Activated T-cell treated with anti-CD3 and anti-CD28 coated beads, Interleukin-2, amount 50 U/mL, for 24 hours (primary cell): ENCODE measurements at regions not wholly inside any gene's neighbourhood (a gene's known extent, or its start where the extent isn't known, plus 50 kb on each side); places are given as distances from the start of the nearest gene placed in this dataset.

Source experiments
- DNase-seq: peaks from one replicate; pipeline ENCODE4 v3.0.0-alpha.2; 2020
- H3K27ac Mint-ChIP-seq: 2 replicates; pipeline ENCODE4 v1.8.0; 2020; ENCODE audit warnings: mild to moderate bottlenecking, mixed read lengths
- H3K27me3 Mint-ChIP-seq: 2 replicates; pipeline ENCODE4 v1.8.0; 2020; ENCODE audit warnings: mixed read lengths
- H3K36me3 Mint-ChIP-seq: 2 replicates; pipeline ENCODE4 v1.8.0; 2020; ENCODE audit warnings: low read depth, mixed read lengths
- H3K4me1 Mint-ChIP-seq: 2 replicates; pipeline ENCODE4 v1.8.0; 2020; ENCODE audit warnings: low read depth, mixed read lengths
- H3K4me3 Mint-ChIP-seq: 2 replicates; pipeline ENCODE4 v1.8.0; 2020; ENCODE audit warnings: mild to moderate bottlenecking, moderate library complexity, mixed read lengths
- H3K9me3 Mint-ChIP-seq: 2 replicates; pipeline ENCODE4 v1.8.0; 2020; ENCODE audit warnings: mixed read lengths

DNA sequence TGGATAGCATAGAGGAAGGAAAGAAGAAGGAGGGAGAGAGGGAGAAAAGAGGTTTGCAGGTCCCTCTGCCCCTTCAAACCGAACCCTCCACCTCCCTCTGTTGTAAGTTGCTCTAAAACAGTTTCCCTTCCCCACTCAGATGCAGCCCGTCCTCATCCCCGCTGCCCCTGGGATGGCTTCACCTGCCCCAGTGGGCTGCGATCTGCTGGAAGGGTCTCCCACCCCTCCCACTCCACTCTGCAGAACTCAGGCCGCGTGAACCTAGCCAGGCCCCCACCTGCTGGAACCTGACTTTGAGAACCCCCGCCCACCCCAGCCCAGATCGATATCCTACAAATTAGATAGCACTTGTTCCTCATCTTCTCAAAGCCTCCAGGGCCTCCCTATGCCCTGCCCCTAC, 190.8 kb downstream of the DLL1 start:
- Mint-ChIP-seq H3K27ac (no peak overlapping the region), H3K4me3 (no peak overlapping the region), H3K27me3 (peaks cover 16% of the 10 kb centered on the region), H3K9me3 (no peaks in the 10 kb centered on the region), H3K36me3 (no peaks in the 10 kb centered on the region), H3K4me1 (peaks cover 3% of the 10 kb centered on the region)
- DNase-seq: peak; percentile 13

DNA sequence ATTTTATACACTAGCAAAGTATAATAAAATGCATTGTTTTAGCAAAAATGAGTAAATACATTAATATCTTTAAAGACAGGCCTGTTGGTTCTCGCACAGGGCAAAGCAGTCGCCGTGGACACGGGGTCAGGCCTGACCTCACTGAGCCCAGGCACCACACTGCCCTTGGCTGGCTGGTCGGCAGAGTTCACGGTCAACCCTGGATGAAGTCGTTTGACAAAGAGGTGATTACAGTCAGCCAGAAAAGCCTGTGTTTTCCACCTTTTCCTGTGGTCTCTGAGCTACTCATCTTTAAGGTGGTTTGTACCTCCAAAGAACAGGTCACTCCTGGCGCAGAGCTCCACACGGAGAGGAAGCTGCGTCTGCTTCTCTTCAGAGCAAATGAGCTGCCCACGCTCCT, 191.5 kb downstream of the DLL1 start:
- DNase-seq: peak; percentile 6
- Mint-ChIP-seq H3K9me3 (no peaks in the 10 kb centered on the region), H3K36me3 (no peaks in the 10 kb centered on the region), H3K4me1 (peaks cover 3% of the 10 kb centered on the region), H3K4me3 (no peak overlapping the region), H3K27ac (no peak overlapping the region), H3K27me3 (peaks cover 16% of the 10 kb centered on the region)

DNA sequence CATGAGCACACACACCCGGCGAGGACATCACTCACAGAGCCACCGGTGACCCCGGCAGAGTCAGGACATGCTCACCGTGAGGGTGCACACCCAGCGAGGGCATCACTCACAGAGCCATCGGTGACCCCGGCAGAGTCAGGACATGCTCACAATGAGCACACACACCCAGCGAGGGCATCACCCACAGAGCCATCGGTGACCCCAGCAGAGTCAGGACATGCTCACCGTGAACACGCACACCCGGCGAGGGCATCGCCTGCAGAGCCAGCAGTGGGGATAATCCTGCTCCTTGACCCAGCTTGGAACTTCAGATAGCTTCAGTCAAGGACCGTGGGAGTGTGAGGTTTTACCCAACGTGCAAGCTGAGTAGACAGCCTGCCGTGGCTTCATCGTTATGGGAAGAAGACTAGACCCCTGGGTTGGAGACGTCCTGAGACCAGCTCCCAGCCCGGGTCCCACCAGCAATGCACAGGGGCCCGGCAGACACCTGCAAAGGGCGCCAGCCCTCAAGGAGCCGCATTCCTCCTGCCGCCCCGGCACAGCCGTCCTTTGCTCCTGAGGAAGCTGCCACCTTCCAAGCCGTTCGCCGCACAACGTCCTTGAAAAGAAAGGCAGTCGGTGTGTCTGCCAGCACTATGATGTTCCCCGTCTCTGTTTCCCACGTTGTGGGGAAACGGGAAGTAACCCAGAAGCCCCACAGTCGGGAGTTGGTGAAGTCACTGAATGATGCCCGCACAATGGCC, 192.3 kb downstream of the DLL1 start:
- H3K27ac Mint-ChIP-seq: no peak overlapping the region
- peak; percentile 16 for DNase-seq
- peaks cover 16% of the 10 kb centered on the region for H3K27me3 Mint-ChIP-seq
- H3K36me3 Mint-ChIP-seq: no peaks in the 10 kb centered on the region
- peaks cover 3% of the 10 kb centered on the region for H3K4me1 Mint-ChIP-seq
- no peaks in the 10 kb centered on the region for H3K9me3 Mint-ChIP-seq
- no peak overlapping the region for H3K4me3 Mint-ChIP-seq

DNA sequence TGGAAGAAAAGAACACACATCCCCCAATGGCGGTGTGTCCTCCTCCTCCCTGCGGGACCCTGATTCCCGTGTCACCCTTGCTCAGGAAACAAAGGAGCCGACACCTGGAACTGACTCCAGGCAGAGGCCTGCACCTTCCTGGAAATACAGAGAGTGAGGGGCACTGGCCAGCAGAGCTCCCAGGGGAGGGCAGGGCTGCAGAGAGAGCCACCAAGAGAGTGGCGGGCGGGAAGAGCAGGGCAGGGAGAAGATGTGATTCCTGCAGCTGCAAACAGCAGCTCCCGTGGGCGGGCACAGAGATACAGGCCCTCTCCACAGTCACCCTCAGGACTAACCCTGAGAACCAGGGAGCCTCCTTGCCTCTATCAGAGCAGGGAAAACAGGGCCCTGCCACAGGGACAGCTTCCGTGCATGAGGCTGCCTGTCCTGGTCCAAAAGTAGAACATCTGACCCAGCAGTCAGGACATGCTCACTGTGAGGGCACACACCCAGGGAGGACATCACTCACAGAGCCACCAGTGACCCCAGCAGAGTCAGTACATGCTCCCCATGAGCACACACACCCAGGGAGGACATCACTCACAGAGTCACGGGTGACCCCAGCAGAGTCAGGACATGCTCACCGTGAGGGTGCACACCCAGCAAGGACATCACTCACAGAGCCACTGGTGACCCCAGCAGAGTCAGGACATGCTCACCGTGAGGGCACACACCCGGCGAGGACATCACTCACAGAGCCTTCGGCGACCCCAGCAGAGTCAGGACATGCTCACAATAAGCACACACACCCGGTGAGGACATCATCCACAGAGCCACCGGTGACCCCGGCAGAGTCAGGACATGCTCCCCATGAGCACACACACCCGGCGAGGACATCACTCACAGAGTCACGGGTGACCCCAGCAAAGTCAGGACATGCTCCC, 193.1 kb downstream of the DLL1 start:
- H3K9me3 Mint-ChIP-seq: no peaks in the 10 kb centered on the region
- no peak overlapping the region for H3K27ac Mint-ChIP-seq

DNA sequence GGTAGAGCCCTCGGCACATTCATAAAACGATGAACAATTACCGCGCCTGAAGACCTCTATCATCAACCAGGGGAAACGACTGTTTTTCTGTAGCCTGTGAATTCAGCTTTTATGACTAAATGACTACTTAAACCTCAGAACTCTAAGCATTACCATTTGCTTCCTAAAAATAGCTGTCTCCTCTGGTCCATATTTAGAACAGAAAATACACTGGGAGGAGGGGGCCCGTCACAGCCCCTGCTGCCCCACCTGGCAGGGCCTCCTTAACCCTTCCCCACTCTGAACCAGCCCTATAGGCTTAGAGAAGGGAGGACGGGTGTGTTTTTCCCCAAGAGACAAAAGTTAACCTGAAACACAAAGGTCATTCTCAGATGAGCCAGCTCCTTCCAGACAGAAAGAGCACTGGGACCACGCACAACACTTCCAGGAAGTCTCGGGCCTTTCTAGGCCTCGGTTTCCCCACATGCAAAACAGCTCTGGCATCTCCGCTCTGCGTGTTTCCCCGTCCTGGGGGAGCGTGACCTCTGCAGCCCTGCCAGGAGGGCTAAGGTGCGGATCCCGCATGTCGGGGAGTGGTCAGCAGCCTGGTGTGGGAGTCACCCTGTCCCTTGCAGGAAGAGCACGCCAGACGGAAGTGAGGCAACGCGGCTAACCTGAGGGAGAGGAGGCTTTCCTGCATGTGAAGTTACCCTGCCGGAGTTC, 193.9 kb downstream of the DLL1 start:
- no peak overlapping the region for H3K27ac Mint-ChIP-seq
- peaks cover 16% of the 10 kb centered on the region for H3K27me3 Mint-ChIP-seq
- no peaks in the 10 kb centered on the region for H3K4me1 Mint-ChIP-seq
- peak; percentile 15 for DNase-seq
- no peak overlapping the region for H3K4me3 Mint-ChIP-seq
- H3K9me3 Mint-ChIP-seq: no peaks in the 10 kb centered on the region
- no peaks in the 10 kb centered on the region for H3K36me3 Mint-ChIP-seq

More for the DNA sequence above, 193.1 kb downstream of the DLL1 start:
- DNase-seq: peak; percentile 20
- no peaks in the 10 kb centered on the region for H3K4me1 Mint-ChIP-seq
- no peaks in the 10 kb centered on the region for H3K36me3 Mint-ChIP-seq
- no peak overlapping the region for H3K4me3 Mint-ChIP-seq
- peaks cover 16% of the 10 kb centered on the region for H3K27me3 Mint-ChIP-seq

DNA sequence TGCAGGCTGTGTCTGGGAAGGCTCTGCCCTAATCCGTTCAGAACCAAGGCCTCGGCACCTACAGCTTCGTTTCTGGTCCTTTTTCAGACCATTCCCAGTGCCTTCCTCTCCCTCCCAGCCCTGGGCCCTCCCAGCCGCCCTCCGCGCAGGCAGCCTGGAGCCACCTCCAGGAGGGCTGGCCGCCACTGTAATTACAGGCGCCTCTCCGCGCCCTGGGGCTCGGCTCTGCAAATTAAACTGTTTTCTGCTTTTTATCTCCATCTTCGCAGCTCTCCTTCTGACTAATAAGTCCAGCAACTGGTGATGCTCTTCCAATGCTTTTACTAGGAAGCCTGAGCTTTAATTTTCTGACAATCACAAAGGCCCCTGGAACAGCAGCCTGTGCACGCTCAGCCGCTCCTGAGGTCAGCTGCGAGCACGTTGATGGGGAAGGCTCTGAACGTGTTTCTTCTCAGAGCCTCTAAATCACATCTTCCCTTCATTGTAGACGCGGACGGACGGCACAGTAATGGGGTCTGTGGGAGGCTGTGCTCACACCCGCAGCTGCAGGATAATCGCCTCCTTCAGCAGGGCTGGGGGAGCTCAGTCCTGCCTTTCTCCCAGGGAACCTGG, 194.6 kb downstream of the DLL1 start:
- Mint-ChIP-seq H3K4me3 (no peak overlapping the region), H3K27ac (no peak overlapping the region), H3K4me1 (no peaks in the 10 kb centered on the region), H3K9me3 (no peaks in the 10 kb centered on the region), H3K27me3 (peaks cover 16% of the 10 kb centered on the region), H3K36me3 (no peaks in the 10 kb centered on the region)
- peak; percentile 13 for DNase-seq

DNA sequence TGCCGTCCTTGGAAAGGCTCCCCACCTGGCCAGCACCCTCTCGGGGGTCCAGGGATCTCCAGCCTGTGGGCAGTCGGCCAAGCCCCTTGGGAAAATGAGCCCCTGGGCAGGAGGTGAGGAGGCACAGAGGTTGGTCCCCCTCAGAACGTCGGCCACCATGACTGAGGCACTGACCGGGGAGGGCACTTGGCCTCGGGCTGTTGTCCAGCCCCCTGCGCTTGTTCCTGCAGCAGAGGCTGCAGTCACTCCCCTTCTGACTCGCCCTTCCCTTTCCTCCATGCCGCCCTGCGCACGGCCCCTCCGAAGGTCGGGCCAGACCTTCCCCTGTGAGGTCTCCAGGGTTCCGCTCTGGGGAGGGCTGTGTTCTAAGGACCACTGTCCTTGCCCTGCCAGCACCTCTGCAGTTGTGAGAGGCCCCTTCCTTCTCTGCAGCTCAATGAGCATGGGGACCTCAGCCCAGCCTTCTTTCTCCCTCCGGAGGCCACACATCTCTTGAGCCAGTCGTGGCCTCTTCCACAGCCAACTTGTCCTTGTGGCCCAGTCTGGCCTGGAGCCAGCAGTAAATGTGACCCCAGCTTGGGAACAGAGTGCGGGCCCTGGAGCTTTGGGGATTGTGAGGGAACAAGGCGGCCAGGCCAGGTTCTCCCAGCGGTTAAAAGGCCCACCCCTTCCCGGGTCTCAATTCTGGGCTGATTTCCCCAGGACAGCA, 195.5 kb downstream of the DLL1 start:
- H3K4me1 Mint-ChIP-seq: peaks cover 3% of the 10 kb centered on the region
- H3K27ac Mint-ChIP-seq: no peak overlapping the region
- DNase-seq: no peak
- H3K27me3 Mint-ChIP-seq: peaks cover 16% of the 10 kb centered on the region
- no peaks in the 10 kb centered on the region for H3K36me3 Mint-ChIP-seq
- no peaks in the 10 kb centered on the region for H3K9me3 Mint-ChIP-seq
- H3K4me3 Mint-ChIP-seq: no peak overlapping the region

DNA sequence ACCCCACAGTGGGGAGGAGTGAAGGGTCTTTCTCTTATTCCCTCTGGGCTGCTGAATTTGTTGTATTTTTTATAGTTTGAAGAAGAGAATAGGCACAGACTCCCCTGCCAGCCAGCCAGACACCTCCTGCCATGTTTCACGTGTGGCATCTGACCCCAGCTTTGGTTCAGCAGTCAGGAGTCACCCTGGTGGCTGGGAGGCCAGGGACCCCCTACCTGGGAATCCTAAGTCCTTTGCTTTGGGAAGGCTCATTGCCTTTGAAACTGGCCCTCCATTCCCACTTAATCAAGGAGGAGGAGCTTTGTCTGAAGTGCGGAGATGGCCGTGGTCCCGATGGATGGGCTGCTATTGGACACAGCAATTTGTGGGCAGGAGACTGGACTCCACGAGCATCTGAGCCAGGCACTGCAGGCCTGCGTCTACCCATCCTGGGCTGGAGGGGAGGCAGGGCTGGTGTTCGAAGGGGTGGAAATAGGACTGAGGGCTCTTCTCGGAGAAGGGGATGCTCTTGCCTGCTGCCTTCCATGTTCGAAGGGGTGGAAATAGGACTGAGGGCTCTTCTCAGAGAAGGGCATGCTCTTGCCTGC, 196.1 kb downstream of the DLL1 start:
- Mint-ChIP-seq H3K27me3 (peaks cover 16% of the 10 kb centered on the region), H3K27ac (no peak overlapping the region), H3K9me3 (no peaks in the 10 kb centered on the region), H3K4me3 (no peak overlapping the region), H3K4me1 (peaks cover 10% of the 10 kb centered on the region), H3K36me3 (no peaks in the 10 kb centered on the region)
- peak; percentile 20 for DNase-seq

DNA sequence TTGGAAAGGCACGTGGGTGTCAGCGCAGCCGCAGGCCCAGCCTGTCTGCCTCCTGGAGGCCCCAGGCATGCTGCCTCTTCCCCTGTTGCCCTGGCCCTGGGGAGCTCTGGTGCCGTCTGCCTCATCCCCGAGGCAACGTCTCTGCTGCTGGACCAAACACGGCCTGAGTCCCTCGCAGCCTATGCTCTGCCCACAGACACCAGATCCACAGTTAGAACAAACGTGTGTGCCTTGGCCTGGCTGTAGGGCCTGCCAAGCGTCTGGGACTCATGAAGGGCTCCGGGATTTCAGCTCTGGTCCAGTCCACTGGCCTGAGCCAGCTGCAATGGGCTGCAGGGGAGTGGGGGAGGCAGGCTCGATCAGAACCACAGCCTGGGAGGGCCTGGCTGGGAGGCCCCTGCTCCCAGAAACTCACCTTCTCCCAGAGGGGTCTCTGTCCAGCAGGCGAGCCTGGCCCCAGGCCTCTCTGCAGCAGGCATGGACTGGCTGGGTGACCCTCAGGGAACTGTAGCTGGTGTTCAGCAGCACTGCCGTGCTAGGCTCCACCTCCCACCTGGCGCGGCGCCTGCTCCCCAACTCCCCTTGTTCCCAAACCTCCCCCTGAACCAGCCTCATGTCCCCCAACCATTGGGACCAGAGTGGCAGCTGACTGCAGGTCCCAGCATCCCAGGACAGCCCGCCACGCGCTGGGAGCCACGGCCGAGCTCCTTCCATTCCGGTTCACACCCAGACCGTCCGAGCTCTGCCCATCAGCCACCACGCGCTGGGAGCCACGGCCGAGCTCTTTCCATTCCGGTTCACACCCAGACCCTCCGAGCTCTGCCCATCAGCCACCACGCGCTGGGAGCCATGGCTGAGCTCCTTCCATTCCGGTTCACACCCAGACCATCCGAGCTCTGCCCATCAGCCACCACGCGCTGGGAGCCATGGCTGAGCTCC, 197.0 kb downstream of the DLL1 start:
- peaks cover 16% of the 10 kb centered on the region for H3K27me3 Mint-ChIP-seq
- H3K4me3 Mint-ChIP-seq: no peak overlapping the region
- H3K27ac Mint-ChIP-seq: no peak overlapping the region
- H3K36me3 Mint-ChIP-seq: no peaks in the 10 kb centered on the region
- H3K4me1 Mint-ChIP-seq: peaks cover 17% of the 10 kb centered on the region
- peak; percentile 24 for DNase-seq
- no peaks in the 10 kb centered on the region for H3K9me3 Mint-ChIP-seq

DNA sequence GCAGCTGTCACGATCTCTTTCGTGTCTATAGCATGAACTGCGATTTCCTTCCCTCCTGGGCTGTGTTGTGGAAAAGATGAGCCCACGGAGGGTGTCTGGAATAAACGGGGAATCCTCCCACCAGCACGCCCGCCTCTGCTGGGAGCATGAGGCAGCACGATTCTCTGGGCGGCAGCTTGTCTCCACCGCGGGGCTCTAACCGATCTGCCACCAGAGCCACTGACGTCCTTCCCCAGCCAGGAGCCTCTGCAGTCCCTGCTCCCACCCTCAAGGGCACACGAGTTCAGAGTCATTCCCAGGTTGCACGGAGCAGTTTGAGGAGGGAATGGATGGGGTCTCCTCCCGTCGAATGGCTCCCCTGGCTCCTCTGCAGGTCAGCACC, 197.6 kb downstream of the DLL1 start:
- Mint-ChIP-seq H3K9me3 (no peaks in the 10 kb centered on the region), H3K27me3 (peaks cover 15% of the 10 kb centered on the region), H3K4me3 (no peak overlapping the region)

DNA sequence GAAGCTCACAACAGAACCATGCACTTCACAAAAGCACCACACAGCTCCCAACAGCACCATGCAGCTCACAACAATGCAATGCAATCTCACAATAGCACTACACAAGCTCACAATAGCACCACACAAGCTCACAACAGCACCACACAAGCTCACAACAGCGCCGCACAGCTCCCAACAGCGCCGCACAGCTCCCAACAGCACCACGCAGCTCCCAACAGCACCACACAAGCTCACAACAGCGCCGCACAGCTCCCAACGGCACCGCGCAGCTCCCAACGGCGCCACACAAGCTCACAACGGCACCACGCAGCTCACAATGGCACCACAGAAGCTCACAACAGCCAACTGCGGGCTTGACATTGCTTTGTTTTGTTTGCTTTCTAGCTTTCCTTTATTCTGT, 198.1 kb downstream of the DLL1 start:
- peaks cover 28% of the 10 kb centered on the region for H3K4me1 Mint-ChIP-seq
- no peaks in the 10 kb centered on the region for H3K9me3 Mint-ChIP-seq
- H3K27me3 Mint-ChIP-seq: peaks cover 10% of the 10 kb centered on the region
- H3K4me3 Mint-ChIP-seq: no peak overlapping the region
- no peaks in the 10 kb centered on the region for H3K36me3 Mint-ChIP-seq
- no peak overlapping the region for H3K27ac Mint-ChIP-seq
- peak; percentile 9 for DNase-seq

More for the DNA sequence above, 197.6 kb downstream of the DLL1 start:
- H3K36me3 Mint-ChIP-seq: no peaks in the 10 kb centered on the region
- no peak for DNase-seq
- H3K27ac Mint-ChIP-seq: no peak overlapping the region
- H3K4me1 Mint-ChIP-seq: peaks cover 24% of the 10 kb centered on the region

DNA sequence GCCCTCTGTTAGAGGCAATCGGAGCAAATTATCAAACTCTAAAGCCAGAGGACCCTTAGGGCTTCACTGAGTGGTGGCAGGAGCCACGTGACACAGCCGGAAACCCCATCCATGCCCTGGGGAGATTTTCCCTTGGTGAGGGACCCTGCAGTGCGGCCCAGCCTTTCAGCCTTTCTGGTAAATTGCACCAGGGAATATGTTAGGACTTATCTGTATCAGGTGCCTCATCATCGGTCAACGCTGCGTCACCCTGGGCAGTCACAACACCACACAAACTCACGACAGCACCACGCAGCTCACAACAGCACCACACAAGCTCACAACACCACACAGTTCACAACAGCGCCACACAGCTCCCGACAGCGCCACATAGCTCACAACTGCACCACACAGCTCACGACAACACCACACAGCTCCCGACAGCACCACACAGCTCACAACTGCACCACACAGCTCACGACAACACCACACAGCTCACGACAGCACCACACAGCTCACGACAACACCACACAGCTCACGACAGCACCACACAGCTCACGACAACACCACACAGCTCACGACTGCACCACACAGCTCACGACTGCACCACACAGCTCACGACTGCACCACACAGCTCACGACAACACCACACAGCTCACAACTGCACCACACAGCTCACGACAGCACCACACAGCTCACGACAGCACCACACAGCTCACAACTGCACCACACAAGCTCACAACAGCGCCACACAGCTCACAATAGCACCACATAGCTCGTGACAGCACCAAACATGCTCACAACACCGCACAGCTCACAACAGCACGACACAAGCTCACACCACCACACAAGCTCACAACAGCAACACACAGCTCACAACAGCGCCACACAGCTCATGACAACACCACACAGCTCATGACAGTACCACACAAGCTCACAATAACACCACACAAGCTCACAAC, 199.0 kb downstream of the DLL1 start:
- Mint-ChIP-seq H3K4me3 (no peak overlapping the region), H3K36me3 (no peaks in the 10 kb centered on the region), H3K27me3 (peaks cover 9% of the 10 kb centered on the region), H3K9me3 (no peaks in the 10 kb centered on the region), H3K4me1 (peaks cover 28% of the 10 kb centered on the region), H3K27ac (no peak overlapping the region)
- DNase-seq: peak; percentile 12
